ENCODE measurements at regions not wholly inside any gene's neighbourhood (a gene's known extent, or its start where the extent isn't known, plus 50 kb on each side); places are given as distances from the start of the nearest gene placed in this dataset.

GRCh38 chr4:159757499-159757898 lies 654.6 kb downstream of the RAPGEF2 start:
- no peak for DNase-seq (ENCODE audit: low read depth)
- no peak for TF ChIP-seq CTCF (IDR thresholded peaks at IDR 0.05; ENCODE audit: insufficient read depth, low read depth, low read length)

GRCh38 chr4:159758061-159758460 lies 655.2 kb downstream of the RAPGEF2 start:
- no peak for DNase-seq (ENCODE audit: low read depth)
- no peak for TF ChIP-seq CTCF (IDR thresholded peaks at IDR 0.05; ENCODE audit: insufficient read depth, low read depth, low read length)
- no peak overlapping the region for H3K4me3 ChIP-seq (ENCODE audit: low read depth, low read length)

More at GRCh38 chr4:159757499-159757898, 654.6 kb downstream of the RAPGEF2 start:
- no peak overlapping the region for H3K4me3 ChIP-seq (ENCODE audit: low read depth, low read length)

GRCh38 chr4:159762672-159763071 lies 659.8 kb downstream of the RAPGEF2 start:
- no peak overlapping the region for H3K4me3 ChIP-seq (ENCODE audit: low read depth, low read length)
- TF ChIP-seq CTCF (IDR thresholded peaks at IDR 0.05; ENCODE audit: insufficient read depth, low read depth, low read length), result no peak
- DNase-seq (ENCODE audit: low read depth), result no peak

GRCh38 chr4:159764343-159764952 lies 661.6 kb downstream of the RAPGEF2 start:
- TF ChIP-seq CTCF (IDR thresholded peaks at IDR 0.05; ENCODE audit: insufficient read depth, low read depth, low read length), result peak; percentile 37
- peak; percentile 5 for DNase-seq (ENCODE audit: low read depth)
- no peak overlapping the region for H3K4me3 ChIP-seq (ENCODE audit: low read depth, low read length)

GRCh38 chr4:159765382-159765781 lies 662.5 kb downstream of the RAPGEF2 start:
- no peak for TF ChIP-seq CTCF (IDR thresholded peaks at IDR 0.05; ENCODE audit: insufficient read depth, low read depth, low read length)
- DNase-seq (ENCODE audit: low read depth), result no peak

GRCh38 chr4:159766241-159766640 lies 663.4 kb downstream of the RAPGEF2 start:
- no peak for DNase-seq (ENCODE audit: low read depth)
- no peak overlapping the region for H3K4me3 ChIP-seq (ENCODE audit: low read depth, low read length)

More at GRCh38 chr4:159765382-159765781, 662.5 kb downstream of the RAPGEF2 start:
- H3K4me3 ChIP-seq (ENCODE audit: low read depth, low read length), result no peak overlapping the region

More at GRCh38 chr4:159766241-159766640, 663.4 kb downstream of the RAPGEF2 start:
- TF ChIP-seq CTCF (IDR thresholded peaks at IDR 0.05; ENCODE audit: insufficient read depth, low read depth, low read length), result no peak
